Psoas muscle (tissue), 7 donors: ENCODE measurements at regions not wholly inside any gene's neighbourhood (a gene's known extent, or its start where the extent isn't known, plus 50 kb on each side); places are given as distances from the start of the nearest gene placed in this dataset.

ENCODE experiments used
- ATAC-seq, 4 donors: fragments of 200-7000 bp; cut with Tn5 transposase; one replicate each; pipeline ENCODE4 v1.9.1; 2020; ENCODE audit warnings: moderate library complexity in 3 of 4, mild to moderate bottlenecking in 2 of 4
- DNase-seq, 2 donors: peaks; one replicate each; pipeline ENCODE4 v3.0.0-alpha.2; 2020
- H3K27ac ChIP-seq: fragments of 200-600 bp; one replicate; pipeline ENCODE4 v1.8.0; 2022
- H3K27me3 ChIP-seq, 3 donors: fragments of 200-600 bp in 1 of 3; one replicate each; pipeline versions ENCODE4 v1.6.1 to v1.8.0; 2013 to 2022; ENCODE audit warnings: low read length in 2 of 3, mild to moderate bottlenecking in 2 of 3, moderate library complexity in 1 of 3; ENCODE audit not compliant: insufficient read depth in 3 of 3
- H3K36me3 ChIP-seq, 2 donors: fragments of 200-600 bp in 1 of 2; one replicate each; pipeline versions ENCODE4 v1.6.1 to v1.8.0; 2013 to 2022; ENCODE audit warnings: low read depth in 1 of 2, mild to moderate bottlenecking in 1 of 2, moderate library complexity in 1 of 2; ENCODE audit not compliant: insufficient read depth in 1 of 2
- H3K4me1 ChIP-seq: fragments of 200-600 bp; one replicate; pipeline ENCODE4 v1.8.0; 2022
- H3K4me3 ChIP-seq: fragments of 200-600 bp; one replicate; pipeline ENCODE4 v1.8.0; 2022; ENCODE audit warnings: mild to moderate bottlenecking
- H3K9me3 ChIP-seq: fragments of 200-600 bp; one replicate; pipeline ENCODE4 v1.8.0; 2022
- WGBS, 3 donors: extraction: QIAGEN DNeasy Blood & Tissue Kit; methylation state at CpG; one replicate each; pipeline versions ENCODE4 v1.1.6 to v1.1.7; 2013; 5-methylcytosine and 5-hydroxymethylcytosine counted together
- intact Hi-C, 2 donors: fragments of 100-400 bp; cut with DNase I; formaldehyde crosslinking; loops; one replicate each; pipeline versions ENCODE4 v1.11.0 to v1.14.2; 2022
- TF ChIP-seq, protein P1 (sequence below): fragments of 200-600 bp; IDR thresholded peaks from one replicate; pipeline ENCODE4 v1.8.0; 2022; ENCODE audit warnings: antibody characterized with exemption
- donor health status: healthy with polysubstance abuse.
- donor health status: DM: no; HTN: no; CAD: no; lungs with moderate emphysema.
- donor health status: Bipolar disorder and iron deficiency.
- donor health status: healthy.
- donor health status: DM: yes; HTN: yes; CAD: no.
- donor health status: DM: no; HTN: no; CAD: no.
- donor health status: DM: yes; HTN: yes; CAD: no.

DNA sequence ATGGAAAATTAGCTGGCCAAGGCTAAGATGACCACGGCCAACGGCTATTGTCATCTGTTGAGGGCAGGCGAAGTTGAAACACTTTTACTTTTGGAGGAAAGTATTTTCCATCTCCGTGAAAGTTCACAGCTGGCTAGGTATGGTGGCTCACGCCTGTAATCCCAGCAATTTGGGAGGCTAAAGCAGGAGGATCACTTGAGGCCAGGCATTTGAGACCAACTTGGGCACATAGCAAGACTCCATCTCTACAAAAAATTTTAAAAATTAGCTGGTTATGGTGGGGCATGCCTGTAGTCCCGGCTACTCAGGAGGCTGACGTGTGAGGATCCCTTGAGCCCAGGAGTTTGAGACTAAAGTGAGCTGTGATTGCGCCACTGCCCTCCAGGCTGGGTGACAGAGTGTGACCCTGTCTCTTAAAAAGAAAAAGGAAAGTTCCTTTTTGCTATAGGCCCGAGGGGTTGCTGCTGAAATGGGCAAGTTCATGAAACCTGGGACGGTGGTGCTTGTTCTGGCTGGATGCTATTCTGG is 85.5 kb upstream of the MKLN1 start:
- H3K4me3 ChIP-seq: no peak overlapping the region
- TF ChIP-seq, protein P1, sequence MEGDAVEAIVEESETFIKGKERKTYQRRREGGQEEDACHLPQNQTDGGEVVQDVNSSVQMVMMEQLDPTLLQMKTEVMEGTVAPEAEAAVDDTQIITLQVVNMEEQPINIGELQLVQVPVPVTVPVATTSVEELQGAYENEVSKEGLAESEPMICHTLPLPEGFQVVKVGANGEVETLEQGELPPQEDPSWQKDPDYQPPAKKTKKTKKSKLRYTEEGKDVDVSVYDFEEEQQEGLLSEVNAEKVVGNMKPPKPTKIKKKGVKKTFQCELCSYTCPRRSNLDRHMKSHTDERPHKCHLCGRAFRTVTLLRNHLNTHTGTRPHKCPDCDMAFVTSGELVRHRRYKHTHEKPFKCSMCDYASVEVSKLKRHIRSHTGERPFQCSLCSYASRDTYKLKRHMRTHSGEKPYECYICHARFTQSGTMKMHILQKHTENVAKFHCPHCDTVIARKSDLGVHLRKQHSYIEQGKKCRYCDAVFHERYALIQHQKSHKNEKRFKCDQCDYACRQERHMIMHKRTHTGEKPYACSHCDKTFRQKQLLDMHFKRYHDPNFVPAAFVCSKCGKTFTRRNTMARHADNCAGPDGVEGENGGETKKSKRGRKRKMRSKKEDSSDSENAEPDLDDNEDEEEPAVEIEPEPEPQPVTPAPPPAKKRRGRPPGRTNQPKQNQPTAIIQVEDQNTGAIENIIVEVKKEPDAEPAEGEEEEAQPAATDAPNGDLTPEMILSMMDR: no peak
- ATAC-seq (no peak), DNase-seq (no peak)
- H3K4me1 ChIP-seq: no peaks in the 10 kb centered on the region
- H3K9me3 ChIP-seq: no peaks in the 10 kb centered on the region
- no peak overlapping the region for H3K27ac ChIP-seq
- no peaks in the 10 kb centered on the region for H3K36me3 ChIP-seq
- 88 to 90% (median 88%) methylated on average over 10 of the region's 10 CpGs for WGBS, 3 donors
- H3K27me3 ChIP-seq: no peaks in the 10 kb centered on the region
- intact Hi-C loops: no loop called here

DNA sequence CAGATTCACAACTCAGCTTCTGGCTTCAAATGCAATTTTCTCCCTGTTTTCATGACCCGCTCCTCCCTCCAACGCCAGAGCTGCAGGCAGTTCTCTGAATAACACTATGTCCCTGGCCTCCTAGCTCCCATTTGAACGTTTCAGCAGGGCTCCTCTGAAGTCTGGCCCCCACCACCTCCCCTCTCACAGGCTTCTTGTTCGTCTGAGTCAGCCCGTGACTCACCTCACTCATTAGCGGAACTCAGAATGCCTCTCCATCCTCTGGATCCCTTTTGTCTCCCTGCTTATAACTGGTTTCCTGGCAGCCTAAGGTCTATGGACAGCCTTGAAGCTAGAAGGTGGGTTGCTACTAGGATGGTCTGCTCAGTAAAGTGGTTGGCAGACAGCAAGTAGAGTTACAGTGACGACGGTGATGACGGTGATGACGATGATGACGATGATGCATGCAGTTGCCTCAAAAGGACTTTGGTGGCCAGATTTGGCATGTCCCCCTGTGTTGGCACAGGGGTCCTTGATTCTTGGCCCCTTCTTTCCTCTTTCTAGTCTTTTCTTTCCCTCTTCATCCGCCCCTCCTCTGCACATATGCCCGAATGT is 83.3 kb upstream of the MKLN1 start:
- 74 to 79% (median 77%) methylated on average over 13 of the region's 13 CpGs for WGBS, 3 donors
- Histone ChIP-seq H3K27ac (no peak overlapping the region), H3K27me3 (no peaks in the 10 kb centered on the region), H3K36me3 (no peaks in the 10 kb centered on the region), H3K9me3 (no peaks in the 10 kb centered on the region), H3K4me1 (peaks cover 9% of the 10 kb centered on the region), H3K4me3 (no peak overlapping the region)
- intact Hi-C loops: no loop called here
- TF ChIP-seq, protein P1: no peak
- DNase-seq (peak; percentile 61 to 62), ATAC-seq (peak in 1 of 4 donors; percentile 22)

DNA sequence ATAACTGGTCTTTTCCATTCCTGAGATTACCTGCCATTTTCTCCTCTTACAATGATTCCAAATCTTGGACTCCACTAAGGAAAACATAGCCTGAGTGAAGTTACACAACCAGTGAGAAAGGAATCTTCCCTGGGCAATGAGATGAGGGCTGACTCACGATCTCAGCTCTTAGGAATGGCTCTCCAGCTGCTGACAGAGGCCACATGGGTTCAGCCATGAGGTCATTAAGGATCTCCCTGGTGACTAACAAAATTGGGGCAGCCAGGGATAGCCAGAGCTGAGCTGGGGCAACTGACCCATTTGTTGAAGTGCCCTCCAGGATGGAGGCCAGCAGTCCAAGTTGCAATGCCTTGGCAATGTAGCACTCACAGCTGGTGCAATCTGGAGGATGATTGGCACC is 78.7 kb upstream of the MKLN1 start:
- 12 to 13% (median 12%) methylated on average over 1 of the region's 1 CpG for WGBS, 3 donors
- intact Hi-C loops: loop anchor here (1.0 to 5.0 kb wide), 2 partner anchors 137 to 140 kb away; no protein-coding TSS in a partner anchor

DNA sequence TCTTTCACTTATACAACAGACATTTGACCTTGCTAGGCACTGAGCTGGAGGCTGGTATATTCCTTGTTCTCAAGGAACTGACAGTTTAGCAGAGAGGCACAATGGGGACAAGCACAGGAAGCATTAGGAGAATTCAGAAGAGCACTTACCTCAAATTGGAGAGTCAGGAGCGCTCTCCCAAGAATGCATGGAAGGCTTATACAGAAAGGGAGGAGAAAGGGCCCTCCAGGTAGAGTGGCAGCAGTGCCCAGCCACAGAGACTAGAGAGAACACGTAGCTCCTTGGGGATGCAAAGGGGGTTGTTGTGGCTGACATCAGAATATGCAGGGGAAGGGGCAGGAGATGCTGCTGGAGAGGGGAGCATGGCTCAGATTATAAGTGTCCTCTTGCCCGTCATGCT is 78.2 kb upstream of the MKLN1 start:
- no peak overlapping the region for H3K4me3 ChIP-seq
- H3K4me1 ChIP-seq: peaks cover 14% of the 10 kb centered on the region
- no peaks in the 10 kb centered on the region for H3K27me3 ChIP-seq
- no peak for DNase-seq
- TF ChIP-seq, protein P1: no peak
- 82 to 88% (median 86%) methylated on average over 3 of the region's 3 CpGs for WGBS, 3 donors
- H3K9me3 ChIP-seq: peaks cover 8% of the 10 kb centered on the region
- intact Hi-C loops: loop anchor here (1.0 to 5.0 kb wide), 2 partner anchors 137 to 140 kb away; no protein-coding TSS in a partner anchor
- peak overlapping the region; percentile 71 for H3K27ac ChIP-seq
- H3K36me3 ChIP-seq: no peaks in the 10 kb centered on the region
- ATAC-seq: peak in 1 of 4 donors; percentile 3

More for the DNA sequence above, 78.7 kb upstream of the MKLN1 start:
- H3K27ac ChIP-seq: peak overlapping the region; percentile 71
- peaks cover 3% of the 10 kb centered on the region for H3K9me3 ChIP-seq
- H3K4me1 ChIP-seq: peaks cover 14% of the 10 kb centered on the region
- no peaks in the 10 kb centered on the region for H3K27me3 ChIP-seq
- H3K4me3 ChIP-seq: no peak overlapping the region
- DNase-seq: peak; percentile 81 to 91
- peak; percentile 99 to 100 (median 100) for ATAC-seq
- H3K36me3 ChIP-seq: no peaks in the 10 kb centered on the region
- TF ChIP-seq, protein P1: no peak
